GM18502 (cell line): ENCODE measurements at regions not wholly inside any gene's neighbourhood (a gene's known extent, or its start where the extent isn't known, plus 50 kb on each side); places are given as distances from the start of the nearest gene placed in this dataset.

Source experiments
- ATAC-seq: cut with Tn5 transposase; IDR thresholded peaks from one replicate; pipeline ENCODE4 v1.9.1; 2021; ENCODE audit warnings: mild to moderate bottlenecking; ENCODE audit not compliant: unreplicated experiment, poor library complexity

DNA sequence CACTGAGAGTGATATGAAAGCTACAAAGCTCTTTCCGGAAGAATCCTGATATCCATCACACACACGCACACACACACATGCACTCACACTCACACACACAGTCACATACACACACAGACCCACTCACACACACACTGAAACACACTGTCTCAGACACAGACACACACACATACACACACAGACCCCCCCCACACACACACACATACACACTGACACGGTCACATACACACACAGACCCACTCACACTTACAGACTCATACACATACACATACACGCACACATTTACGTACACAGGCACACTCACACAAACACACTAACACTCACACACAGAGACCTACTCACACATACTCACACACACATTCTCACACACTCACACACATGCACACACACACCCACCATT, 58.6 kb downstream of the LIG4 start:
- ATAC-seq = no peak

DNA sequence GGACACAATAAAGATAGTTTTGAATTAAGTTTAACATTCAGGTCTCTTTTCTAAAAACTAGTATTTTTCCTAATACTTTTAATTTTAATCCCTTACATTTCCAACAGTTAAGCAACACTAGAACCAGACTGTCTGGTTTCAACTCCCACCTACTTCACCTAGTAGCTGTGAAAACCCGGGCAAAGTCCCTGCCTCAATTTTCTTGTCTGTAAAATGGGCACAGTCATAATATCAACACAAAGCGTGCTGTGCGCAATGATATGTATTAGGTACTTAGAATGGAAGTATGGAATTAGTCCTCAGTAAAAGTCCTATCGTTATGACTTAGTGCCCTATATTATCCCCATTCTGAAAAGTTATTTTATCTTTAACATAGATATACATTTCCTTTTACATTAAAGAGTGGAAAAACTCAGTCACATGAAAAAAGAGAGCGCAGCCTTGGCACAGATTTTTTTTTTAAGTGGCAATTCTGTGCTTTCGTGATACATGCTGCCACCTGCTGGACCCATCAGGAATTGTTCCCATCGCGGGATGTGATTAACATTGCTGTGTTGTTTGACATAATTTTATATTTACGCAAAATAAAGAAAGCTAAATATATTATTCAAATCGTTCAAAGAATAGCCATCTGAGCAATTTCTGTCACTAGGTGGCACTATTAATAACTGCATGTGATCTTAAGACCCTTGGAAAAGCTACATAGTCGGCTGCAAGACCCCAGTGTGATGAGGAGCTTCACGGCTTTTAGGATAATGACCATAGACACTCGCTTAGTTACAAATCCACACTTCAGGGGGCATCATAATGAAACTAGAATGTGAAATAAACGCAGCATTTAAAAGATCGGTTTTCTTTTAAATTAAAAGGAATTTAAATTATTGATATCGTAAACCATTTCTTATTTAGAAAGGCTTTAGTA, 59.9 kb downstream of the LIG4 start:
- ATAC-seq = peak; percentile 80

DNA sequence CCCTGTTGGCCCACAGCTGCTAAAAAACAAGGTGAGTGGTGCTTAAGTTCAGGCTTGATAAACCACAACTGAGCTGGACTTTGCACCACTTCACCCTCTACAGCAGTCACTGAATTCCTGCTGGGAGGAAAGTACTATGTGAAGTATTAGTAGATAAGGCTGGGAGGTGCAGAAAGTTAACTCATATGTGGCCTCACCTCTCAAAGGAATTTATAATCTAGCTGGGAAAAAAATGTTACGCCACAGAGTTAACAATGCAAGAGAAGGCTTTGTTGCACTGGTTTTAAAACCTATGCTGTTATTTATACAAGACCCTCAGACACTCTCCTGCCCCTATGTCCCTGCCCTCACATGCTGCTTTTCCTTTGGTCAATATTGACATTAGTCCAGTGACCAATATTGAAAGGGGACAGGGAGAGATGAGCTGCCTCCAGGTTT, 60.9 kb downstream of the LIG4 start:
- ATAC-seq = no peak

DNA sequence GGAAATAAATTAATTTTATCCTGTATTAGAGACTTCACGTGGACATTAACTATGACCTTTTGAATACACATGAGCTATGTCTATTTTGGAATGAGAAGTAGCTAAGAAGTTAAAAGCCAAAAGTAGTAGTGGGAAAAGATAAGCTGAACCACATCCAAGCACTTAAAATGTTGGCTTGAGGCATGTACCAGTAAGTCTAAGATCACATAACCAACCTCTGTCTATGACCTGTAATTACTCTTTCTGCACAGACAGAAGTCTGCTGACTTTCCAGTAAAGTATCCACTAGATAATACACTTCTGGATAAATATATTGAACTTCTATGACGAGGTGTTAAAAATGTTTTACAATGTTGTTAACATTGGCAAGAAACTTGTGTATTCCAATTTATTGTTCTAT, 68.7 kb downstream of the LIG4 start:
- ATAC-seq = no peak

DNA sequence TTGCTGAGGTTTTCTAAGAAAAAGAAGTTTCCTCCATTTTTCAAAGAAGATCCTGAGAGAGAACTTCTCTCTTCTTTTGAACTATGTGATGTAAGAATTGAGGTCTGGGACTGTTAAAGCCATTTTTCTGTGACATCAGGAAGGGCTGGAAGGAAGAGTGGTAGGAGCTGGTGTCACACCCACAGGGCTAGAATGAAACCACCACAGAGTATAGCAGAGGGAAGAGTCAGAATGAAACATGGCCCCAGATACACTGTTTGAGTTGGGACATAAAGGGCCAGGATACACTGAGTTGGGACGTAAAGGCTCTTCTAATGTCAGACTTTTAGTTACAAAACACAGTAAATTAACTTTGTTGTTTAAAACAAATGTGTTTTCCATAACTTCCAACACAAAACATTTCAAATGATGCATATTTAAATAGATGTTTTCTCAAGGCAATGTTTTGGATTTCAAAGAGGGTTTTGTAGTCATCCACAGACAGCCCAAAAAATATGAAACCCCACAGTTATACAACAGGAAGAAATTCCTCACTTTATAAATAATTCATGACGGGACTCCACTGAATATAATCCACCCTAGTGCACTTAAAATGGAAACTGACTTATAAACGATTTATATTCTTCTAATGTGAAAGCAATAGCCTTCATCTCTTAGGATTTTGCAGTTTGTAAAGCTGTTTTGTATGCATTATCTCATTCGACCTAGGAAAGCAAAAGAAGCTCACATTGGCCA, 72.5 kb downstream of the LIG4 start:
- ATAC-seq = no peak

DNA sequence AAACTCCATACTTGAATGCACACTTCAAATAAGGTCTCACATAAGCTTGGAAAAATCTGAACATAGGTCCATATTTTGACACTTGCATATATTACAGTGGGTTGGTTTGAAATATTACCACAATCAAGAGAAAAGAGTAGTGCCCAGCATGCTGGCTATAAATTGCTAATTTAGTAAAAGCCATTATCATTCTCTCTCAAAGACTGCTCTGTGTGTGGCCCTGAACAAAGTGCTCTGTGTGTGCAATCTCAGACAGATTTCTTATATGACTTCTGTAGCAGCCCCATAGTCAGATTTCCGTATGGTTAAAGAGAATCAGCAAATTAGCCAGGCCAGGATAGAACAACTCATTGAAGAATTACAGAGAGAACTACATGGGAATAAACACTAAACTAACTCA, 78.2 kb downstream of the LIG4 start:
- no peak for ATAC-seq

DNA sequence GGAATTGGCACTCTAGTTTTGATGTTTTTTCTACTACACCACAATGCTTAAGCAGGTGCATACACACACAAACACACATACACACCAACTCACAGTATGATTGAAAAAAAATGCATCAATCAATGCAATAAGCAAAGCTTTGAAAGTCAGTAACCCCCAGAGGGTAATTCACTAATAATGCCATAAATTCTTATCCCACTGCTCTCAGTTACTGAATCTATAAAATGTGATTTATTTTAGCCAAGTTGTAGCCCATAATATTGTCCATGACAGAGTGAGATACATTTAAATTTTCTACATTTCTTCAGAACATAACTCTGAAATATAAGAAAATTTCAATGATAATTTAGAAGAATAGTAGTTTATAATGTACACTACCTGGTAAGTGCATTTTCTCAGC, 87.9 kb downstream of the LIG4 start:
- ATAC-seq = no peak

DNA sequence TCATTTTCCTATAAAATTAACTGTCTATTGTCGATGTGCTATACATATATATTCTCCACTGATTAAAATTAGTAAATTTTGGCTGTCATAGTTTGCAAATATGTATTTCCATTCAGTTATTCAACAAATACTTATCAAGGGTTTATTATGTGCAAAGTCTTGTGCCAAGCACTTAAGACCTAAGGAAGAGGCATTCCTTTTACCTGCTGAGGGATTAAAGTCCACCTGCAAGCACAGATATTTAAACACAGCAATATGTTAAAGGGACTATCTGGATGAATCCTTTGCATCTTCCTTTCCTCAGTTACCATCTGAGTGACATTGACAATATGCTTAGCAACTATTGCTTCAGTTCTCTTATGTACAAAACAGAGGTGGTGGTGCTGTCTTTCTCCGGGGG, 89.3 kb downstream of the LIG4 start:
- no peak for ATAC-seq

DNA sequence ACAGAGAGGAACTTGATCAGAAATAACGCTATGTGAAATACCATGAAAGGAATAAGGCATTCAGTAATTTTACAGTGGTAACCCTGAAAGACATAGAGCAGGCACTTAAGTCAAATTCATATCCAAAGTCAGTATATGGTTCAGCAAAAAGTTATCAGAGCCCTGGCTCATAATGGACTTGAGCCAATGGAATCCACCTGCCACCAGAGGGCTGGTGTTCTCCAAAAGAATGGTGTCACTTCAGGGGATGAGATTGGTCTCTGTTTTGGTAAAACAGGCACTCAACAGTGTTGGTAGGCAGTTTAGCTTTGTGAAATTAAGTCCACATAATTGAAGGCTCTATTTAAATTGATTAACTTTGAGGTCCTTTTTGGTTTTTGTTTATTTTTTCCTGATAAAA, 93.9 kb downstream of the LIG4 start:
- ATAC-seq = no peak

DNA sequence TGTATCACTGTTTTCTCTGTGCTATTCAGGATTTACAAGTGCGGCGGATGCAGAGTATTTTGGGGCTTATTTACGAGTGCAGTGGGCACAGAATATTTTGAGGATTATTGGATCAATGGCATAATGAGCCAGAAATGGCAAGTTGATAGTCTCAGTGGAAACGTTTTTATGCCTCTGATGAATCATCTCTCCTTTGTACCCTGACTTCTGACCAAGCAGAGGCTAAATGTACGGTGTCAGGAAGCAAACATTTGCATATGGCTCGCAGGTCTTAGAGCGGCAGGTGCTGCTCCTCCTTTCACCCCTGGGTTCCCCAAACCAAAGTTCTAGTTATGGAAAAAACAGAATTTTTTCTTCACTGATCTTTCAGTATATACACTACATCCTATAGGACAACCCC, 94.5 kb downstream of the LIG4 start:
- ATAC-seq = no peak

DNA sequence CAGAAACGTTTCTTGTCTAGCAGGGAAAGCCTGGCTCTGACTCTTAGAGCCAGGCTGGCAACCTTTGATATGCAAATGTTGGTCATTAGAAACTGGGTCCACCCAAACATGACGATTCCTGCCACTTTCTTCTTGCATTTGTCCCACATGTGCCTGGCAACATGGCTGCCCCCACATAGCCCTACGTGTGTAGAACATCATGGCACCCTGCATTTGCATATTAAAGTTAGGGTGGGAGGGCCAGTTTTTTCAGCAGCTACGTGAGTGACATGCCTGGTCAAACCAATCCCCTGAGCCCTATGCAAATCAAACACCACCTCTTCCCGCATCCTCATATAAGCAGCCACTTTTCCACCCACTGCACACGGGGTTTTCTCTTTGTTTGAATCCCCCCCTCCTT, 95.0 kb downstream of the LIG4 start:
- no peak for ATAC-seq

DNA sequence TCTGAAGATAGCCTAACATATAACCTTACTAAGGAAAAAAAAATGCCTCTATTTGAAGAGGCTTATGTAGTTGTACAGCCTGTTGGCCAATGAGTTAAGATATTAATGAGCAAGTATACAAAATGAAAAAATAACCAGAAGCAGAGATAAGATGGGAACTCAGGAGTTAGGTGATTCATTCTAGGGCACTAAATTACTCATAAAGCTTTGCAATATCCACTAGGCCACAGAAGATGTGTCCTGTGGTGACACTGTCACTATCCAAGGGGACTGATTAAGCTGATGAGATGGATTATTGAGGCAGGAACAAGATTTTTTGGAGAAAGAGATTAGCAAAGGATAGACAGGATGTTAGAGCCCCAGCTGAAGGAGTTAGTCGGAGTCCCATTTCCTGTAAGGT, 99.6 kb downstream of the LIG4 start:
- no peak for ATAC-seq

DNA sequence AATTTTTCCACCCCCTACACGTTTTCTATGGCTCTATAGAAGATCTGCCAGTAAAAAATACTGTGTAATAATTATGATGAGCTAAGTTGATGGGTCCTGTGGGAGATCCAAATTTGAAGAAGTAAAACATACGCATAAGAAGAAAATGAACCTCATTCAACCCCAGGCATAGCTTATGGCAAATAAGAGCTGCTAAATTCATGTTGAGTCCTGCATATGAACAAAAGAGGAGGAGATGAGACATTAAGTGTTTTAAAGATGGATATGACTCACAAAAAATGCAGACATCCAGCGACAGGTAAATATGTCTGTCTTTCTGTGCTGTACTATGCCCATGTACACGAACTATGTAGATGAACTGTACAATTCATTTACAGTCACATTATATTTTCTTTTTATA, 101.9 kb downstream of the LIG4 start:
- ATAC-seq = no peak

DNA sequence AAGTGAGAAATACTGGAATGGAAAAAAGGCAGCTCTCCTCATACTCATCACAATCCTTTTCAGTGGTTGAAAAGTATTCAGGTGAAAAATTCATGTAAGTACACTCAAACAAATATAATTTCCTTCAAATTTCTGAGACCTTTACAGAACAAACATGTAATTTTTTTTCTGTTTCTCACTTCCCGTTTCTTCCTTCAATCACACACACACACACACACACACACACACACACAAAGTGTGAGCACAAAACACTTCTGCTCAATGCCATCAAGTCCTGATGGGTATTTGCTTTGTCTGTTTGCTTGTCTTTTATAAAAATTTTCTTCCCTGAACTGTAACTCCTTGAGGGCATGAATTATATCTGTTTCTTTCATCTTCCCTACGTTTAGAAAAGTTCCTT, 110.6 kb downstream of the LIG4 start:
- no peak for ATAC-seq

DNA sequence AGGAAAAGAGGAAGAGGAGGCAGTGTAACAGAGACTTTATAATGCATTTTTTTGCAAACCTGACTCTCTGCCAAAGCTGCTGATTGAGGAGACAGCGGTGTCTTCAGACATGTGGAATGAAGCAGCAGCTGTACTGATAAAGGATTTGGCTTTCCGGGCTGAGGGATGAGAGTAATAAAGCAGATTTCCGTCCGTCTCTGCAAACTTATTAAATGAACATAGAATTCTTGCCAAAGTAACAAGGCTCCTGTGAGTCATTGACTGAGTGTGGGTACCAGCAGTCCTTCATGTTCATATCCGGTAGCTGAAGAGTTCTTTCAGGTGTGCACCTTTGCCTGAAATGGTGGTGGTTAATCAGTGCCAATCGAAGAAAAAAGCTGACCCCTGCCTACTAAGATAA, 112.6 kb downstream of the LIG4 start:
- no peak for ATAC-seq

DNA sequence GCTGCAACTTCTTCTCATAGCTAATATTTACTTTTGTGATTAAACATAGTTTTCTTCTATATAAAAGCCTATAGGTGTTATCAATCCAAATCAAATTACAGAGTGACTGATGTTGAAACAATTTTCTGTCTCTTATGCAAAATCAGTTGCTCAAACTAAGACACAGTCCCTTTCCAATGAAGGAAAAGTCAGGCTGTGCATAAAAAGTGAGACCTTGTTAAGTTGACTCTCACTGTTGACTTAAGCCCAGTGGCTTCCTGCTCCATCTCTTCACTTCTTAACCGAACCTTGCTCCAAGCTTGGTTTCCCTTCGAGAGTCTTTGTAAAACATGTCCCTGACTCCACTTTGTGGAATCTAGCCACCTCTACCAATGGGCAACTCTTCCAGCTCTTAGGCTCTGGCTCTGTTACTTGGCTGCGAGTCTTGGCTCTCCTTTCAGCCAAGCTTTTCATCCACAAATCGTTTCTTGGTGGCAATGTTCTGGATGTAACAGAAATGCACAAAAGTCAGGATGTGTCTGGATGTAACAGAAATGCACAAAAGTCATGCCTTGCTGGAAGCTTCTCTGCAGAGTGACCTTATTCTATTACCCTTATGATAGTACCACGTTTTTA, 118.9 kb downstream of the LIG4 start:
- no peak for ATAC-seq

DNA sequence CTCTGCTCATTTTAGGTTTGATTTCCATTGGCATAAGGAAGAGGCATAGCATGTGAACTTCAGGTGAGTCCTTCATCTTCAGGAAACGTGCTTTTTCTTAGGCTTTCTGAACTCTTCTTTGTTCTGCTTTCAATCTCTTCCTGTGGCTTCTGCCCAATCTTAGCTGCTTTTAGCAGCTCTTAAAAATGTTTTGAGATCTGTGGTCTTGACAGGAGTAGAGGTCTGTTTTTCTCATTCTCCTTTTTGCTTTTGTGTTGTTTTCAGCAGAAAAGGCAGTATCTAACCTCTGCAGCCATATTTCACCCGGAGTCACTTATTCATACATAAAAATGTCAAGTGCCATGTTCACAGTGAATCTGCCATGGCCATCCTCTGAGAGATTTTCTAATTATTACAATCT, 120.3 kb downstream of the LIG4 start:
- ATAC-seq = no peak

DNA sequence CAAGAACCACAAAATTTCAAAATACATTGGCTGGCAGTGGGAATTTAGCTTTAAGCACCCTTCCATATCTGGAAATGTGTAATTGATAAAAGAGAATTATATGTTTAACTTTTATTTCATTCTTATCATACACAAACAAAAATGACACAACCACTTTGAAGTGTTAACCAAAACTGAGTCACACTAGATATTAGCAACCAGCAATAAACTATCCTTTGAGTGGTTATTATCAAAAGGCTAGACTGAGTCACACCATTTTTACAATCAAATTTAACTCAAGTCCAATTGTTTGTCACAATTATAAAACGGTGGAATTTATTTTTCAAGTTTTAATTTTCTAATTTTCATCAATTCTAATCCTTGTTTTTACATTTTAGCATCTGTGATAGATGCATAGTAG, 121.7 kb downstream of the LIG4 start:
- ATAC-seq = no peak

DNA sequence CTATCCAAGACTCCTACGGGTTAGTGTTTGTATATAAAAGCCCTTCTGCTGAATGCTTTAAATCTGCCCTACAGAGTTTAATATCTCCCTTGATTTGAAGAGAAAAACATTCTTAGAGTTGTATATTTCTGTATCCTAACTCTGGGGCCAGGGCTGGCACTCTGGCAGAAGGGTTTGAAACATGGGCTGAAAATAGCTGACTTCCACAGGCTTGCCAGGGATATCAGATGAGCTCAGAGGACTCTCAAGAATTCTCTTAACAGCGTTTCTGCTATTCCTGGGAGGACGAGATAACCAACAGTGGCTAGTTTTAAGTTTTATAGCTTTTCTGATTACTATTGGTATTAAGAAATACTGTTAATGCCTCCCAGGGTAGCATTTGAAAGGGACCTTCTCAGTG, 127.5 kb downstream of the LIG4 start:
- ATAC-seq = no peak

DNA sequence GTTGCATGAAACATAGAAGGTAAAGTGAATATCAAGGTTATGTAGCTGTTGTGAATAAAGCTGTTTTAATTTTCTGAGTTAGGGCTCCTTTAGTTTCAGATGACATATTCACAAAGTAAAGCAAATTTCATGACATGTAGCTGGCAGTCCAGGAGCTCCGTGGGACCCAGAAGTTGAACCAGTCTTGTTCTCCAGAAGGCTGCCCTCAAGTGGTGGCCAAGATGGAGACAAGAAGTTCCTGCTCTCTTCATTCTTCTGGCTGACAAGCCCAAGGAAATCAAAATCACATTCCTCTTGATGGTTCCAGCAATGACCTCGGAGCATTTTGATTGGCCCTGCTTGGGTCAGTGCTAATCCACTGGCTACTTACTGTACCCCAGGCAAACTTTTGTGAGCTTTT, 128.7 kb downstream of the LIG4 start:
- peak; percentile 60 for ATAC-seq

DNA sequence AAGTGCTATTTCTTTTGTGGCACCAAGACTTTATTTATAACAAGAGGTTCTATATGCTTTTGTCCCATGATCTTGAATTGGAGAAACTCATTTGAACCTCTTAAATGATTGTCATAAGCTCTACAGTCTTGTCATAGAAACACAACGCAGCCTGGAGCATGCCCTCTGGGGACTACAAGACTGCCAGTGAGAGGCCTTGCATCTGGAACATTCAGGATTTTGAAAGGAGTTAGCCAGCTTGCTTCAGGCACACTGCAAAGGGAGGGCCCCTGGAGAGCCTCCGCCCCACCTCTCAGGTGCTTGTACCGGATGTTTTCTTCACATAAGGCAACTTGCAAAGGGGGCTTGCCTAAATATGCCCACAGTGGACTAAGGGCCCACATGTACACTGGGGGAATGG, 130.5 kb downstream of the LIG4 start:
- ATAC-seq = no peak
